ENCODE measurements at regions not wholly inside any gene's neighbourhood (a gene's known extent, or its start where the extent isn't known, plus 50 kb on each side); places are given as distances from the start of the nearest gene placed in this dataset.

DNA sequence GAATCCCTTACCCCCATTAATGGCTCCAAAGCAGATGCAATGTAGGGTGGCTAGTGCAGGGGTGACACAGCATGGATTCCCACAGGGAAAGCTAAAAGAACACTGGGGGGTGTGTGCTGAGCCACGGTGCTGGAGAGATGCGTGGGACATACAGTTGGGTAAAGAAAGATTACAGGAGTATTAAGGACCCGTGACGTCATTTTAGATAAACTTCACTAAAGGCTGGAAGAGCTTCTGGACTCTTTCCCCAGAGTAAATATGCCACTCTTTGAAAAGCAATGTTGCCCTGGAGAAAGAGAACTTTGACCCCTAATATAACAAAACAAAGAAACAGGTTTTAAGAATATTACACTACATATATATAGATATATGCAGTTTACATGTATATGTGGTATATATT lies 481.5 kb upstream of the VSTM2A start:
- DNase-seq (ENCODE audit: low read depth, low spot score) (no peak), FAIRE-seq (no peak)
- Histone ChIP-seq H4K20me1 (replicated peaks; ENCODE audit: control insufficient read depth, extremely low read depth, insufficient read depth, low read length) (no peaks in the 10 kb centered on the region), H3K9me3 (replicated peaks; ENCODE audit: control insufficient read depth, insufficient read depth, low read length) (peaks cover 2% of the 10 kb centered on the region), H3K79me2 (ENCODE audit: control insufficient read depth, insufficient read depth, low read length) (no peaks in the 10 kb centered on the region), H3K4me2 (ENCODE audit: insufficient read depth, low read length) (no peak overlapping the region), H3K27me3 (ENCODE audit: control insufficient read depth in 2 of 2, insufficient read depth in 2 of 2, low read length in 2 of 2) (no peaks in the 10 kb centered on the region), H3K36me3 (ENCODE audit: control insufficient read depth in 2 of 2, extremely low read depth in 1 of 2, insufficient read depth in 2 of 2, low read length in 2 of 2) (no peaks in the 10 kb centered on the region), H3K9ac (replicated peaks; ENCODE audit: extremely low read depth, insufficient read depth, low read length) (no peak overlapping the region), H3K4me3 (replicated peaks in 1 of 3; ENCODE audit: insufficient read depth in 1 of 3, low read depth in 1 of 3, low read length in 3 of 3) (no peak overlapping the region), H3K27ac (ENCODE audit: insufficient read depth, low read depth, low read length) (no peak overlapping the region), H2AFZ (ENCODE audit: low read depth, low read length) (no peak overlapping the region), H3K9me1 (replicated peaks; ENCODE audit: control insufficient read depth, extremely low read depth, insufficient read depth, low read length) (no peaks in the 10 kb centered on the region), H3K4me1 (ENCODE audit: control insufficient read depth, extremely low read depth, insufficient read depth, low read length) (no peaks in the 10 kb centered on the region)
- ChIA-PET CTCF (no interaction called here), POLR2A (no interaction called here)
- no TSS peak for BruUV-seq (replicated peaks)
- dilution Hi-C loops (cut with MboI; ENCODE audit: extremely low pct_ligation_motif_present, low sequenced_read_pairs) (no loop called here), intact Hi-C loops (cut with micrococcal nuclease) (no loop called here)
- TF ChIP-seq, protein P1, sequence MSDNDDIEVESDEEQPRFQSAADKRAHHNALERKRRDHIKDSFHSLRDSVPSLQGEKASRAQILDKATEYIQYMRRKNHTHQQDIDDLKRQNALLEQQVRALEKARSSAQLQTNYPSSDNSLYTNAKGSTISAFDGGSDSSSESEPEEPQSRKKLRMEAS (IDR thresholded peaks at IDR 0.05; ENCODE audit: insufficient read depth, insufficient read length), result no peak
- TF ChIP-seq FOS (IDR thresholded peaks at IDR 0.05; ENCODE audit: borderline replicate concordance, insufficient read depth, low read length), result no peak
- no peak for TF ChIP-seq JUN (IDR thresholded peaks at IDR 0.05; ENCODE audit: borderline replicate concordance, insufficient read depth, insufficient read length, low read depth)
- TF ChIP-seq EZH2 (IDR thresholded peaks at IDR 0.05; ENCODE audit: borderline replicate concordance, low read depth, low read length, severe bottlenecking), result no peak
- TF ChIP-seq POLR2AphosphoS5 (IDR thresholded peaks at IDR 0.05; ENCODE audit: insufficient read depth, low read depth, low read length), result no peak

- ChIA-PET CTCF (no interaction called here), POLR2A (no interaction called here)
- FAIRE-seq, result no peak
- BruUV-seq (replicated peaks), result no TSS peak
- no peak for DNase-seq (ENCODE audit: low read depth, low spot score)
- peaks cover 2% of the 10 kb centered on the region for H3K9me3 ChIP-seq (replicated peaks; ENCODE audit: control insufficient read depth, insufficient read depth, low read length)
- H3K36me3 ChIP-seq (ENCODE audit: control insufficient read depth in 2 of 2, extremely low read depth in 1 of 2, insufficient read depth in 2 of 2, low read length in 2 of 2), result no peaks in the 10 kb centered on the region
- intact Hi-C loops (cut with micrococcal nuclease) (no loop called here), dilution Hi-C loops (cut with MboI; ENCODE audit: extremely low pct_ligation_motif_present, low sequenced_read_pairs) (no loop called here)
- no peak overlapping the region for H2AFZ ChIP-seq (ENCODE audit: low read depth, low read length)
- H3K27me3 ChIP-seq (ENCODE audit: control insufficient read depth in 2 of 2, insufficient read depth in 2 of 2, low read length in 2 of 2), result no peaks in the 10 kb centered on the region
- no peaks in the 10 kb centered on the region for H4K20me1 ChIP-seq (replicated peaks; ENCODE audit: control insufficient read depth, extremely low read depth, insufficient read depth, low read length)
- no peak overlapping the region for H3K4me3 ChIP-seq (replicated peaks in 1 of 3; ENCODE audit: insufficient read depth in 1 of 3, low read depth in 1 of 3, low read length in 3 of 3)
- H3K9ac ChIP-seq (replicated peaks; ENCODE audit: extremely low read depth, insufficient read depth, low read length), result no peak overlapping the region
- TF ChIP-seq GATA2 (IDR thresholded peaks at IDR 0.05; ENCODE audit: insufficient read depth, insufficient read length, low read depth, low read length) (no peak), POLR2A (IDR thresholded peaks at IDR 0.05; ENCODE audit: low read depth, low read length) (no peak), MYC (IDR thresholded peaks at IDR 0.05; ENCODE audit: low read depth, low read length) (no peak)
- TF ChIP-seq, protein P1 (IDR thresholded peaks at IDR 0.05; ENCODE audit: insufficient read depth, insufficient read length), result no peak
- TF ChIP-seq, protein P2, sequence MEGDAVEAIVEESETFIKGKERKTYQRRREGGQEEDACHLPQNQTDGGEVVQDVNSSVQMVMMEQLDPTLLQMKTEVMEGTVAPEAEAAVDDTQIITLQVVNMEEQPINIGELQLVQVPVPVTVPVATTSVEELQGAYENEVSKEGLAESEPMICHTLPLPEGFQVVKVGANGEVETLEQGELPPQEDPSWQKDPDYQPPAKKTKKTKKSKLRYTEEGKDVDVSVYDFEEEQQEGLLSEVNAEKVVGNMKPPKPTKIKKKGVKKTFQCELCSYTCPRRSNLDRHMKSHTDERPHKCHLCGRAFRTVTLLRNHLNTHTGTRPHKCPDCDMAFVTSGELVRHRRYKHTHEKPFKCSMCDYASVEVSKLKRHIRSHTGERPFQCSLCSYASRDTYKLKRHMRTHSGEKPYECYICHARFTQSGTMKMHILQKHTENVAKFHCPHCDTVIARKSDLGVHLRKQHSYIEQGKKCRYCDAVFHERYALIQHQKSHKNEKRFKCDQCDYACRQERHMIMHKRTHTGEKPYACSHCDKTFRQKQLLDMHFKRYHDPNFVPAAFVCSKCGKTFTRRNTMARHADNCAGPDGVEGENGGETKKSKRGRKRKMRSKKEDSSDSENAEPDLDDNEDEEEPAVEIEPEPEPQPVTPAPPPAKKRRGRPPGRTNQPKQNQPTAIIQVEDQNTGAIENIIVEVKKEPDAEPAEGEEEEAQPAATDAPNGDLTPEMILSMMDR (IDR thresholded peaks at IDR 0.05; ENCODE audit: extremely low read depth in 1 of 2, insufficient read depth in 1 of 2, low read depth in 1 of 2, low read length in 2 of 2), result no peak
- no peak overlapping the region for H3K27ac ChIP-seq (ENCODE audit: insufficient read depth, low read depth, low read length)
- no peaks in the 10 kb centered on the region for H3K9me1 ChIP-seq (replicated peaks; ENCODE audit: control insufficient read depth, extremely low read depth, insufficient read depth, low read length)
- no peak overlapping the region for H3K4me2 ChIP-seq (ENCODE audit: insufficient read depth, low read length)
- no peaks in the 10 kb centered on the region for H3K79me2 ChIP-seq (ENCODE audit: control insufficient read depth, insufficient read depth, low read length)
- H3K4me1 ChIP-seq (ENCODE audit: control insufficient read depth, extremely low read depth, insufficient read depth, low read length), result no peaks in the 10 kb centered on the region
These were observed 475.5 kb upstream of the VSTM2A start for GRCh38 chr7:54066643-54067042.

Data from endothelial cell of umbilical vein (primary cell).